ENCODE measurements at regions not wholly inside any gene's neighbourhood (a gene's known extent, or its start where the extent isn't known, plus 50 kb on each side); places are given as distances from the start of the nearest gene placed in this dataset.

GRCh38 chr5:33091571-33092363 is 349.0 kb upstream of the TARS1 start:
- TF ChIP-seq CTCF (IDR thresholded peaks at IDR 0.05; ENCODE audit: low read length) (no peak), EZH2 (optimal IDR thresholded peaks at IDR 0.05; ENCODE audit: low read depth, low read length) (no peak)
